ENCODE measurements at regions not wholly inside any gene's neighbourhood (a gene's known extent, or its start where the extent isn't known, plus 50 kb on each side); places are given as distances from the start of the nearest gene placed in this dataset.
A peak's percentile ranks its signal among the peaks of the same experiment; 100 is the strongest.

- DNase-seq (ENCODE audit: low read depth): no peak
Measured at GRCh38 chr15:77796046-77796729, 163.5 kb upstream of the LINGO1 start.

- DNase-seq (ENCODE audit: low read depth): no peak
Measured at GRCh38 chr15:77795446-77795845, 162.7 kb upstream of the LINGO1 start.

- no peak for DNase-seq (ENCODE audit: low read depth)
Measured at GRCh38 chr15:77791941-77792340, 159.2 kb upstream of the LINGO1 start.

GRCh38 chr15:77790481-77790880 is 157.8 kb upstream of the LINGO1 start:
- DNase-seq (ENCODE audit: low read depth): no peak

GRCh38 chr15:77786956-77787355 is 154.2 kb upstream of the LINGO1 start:
- DNase-seq (ENCODE audit: low read depth): no peak

GRCh38 chr15:77786181-77786890 is 153.6 kb upstream of the LINGO1 start:
- no peak for DNase-seq (ENCODE audit: low read depth)

GRCh38 chr15:77784361-77785292 is 151.9 kb upstream of the LINGO1 start:
- DNase-seq (ENCODE audit: low read depth): peak; percentile 10

- DNase-seq (ENCODE audit: low read depth): no peak
Measured at GRCh38 chr15:77783636-77784035, 150.9 kb upstream of the LINGO1 start.

GRCh38 chr15:77782691-77783090 is 150.0 kb upstream of the LINGO1 start:
- no peak for DNase-seq (ENCODE audit: low read depth)

GRCh38 chr15:77781946-77782240 is 149.2 kb upstream of the LINGO1 start:
- no peak for DNase-seq (ENCODE audit: low read depth)

- no peak for DNase-seq (ENCODE audit: low read depth)
Measured at GRCh38 chr15:77781151-77781945, 148.6 kb upstream of the LINGO1 start.

- DNase-seq (ENCODE audit: low read depth): no peak
Measured at GRCh38 chr15:77778802-77779201, 146.1 kb upstream of the LINGO1 start.

- DNase-seq (ENCODE audit: low read depth): no peak
Measured at GRCh38 chr15:77775837-77776236, 143.1 kb upstream of the LINGO1 start.

GRCh38 chr15:77775373-77775772 is 142.7 kb upstream of the LINGO1 start:
- DNase-seq (ENCODE audit: low read depth): no peak

GRCh38 chr15:77774350-77774749 is 141.6 kb upstream of the LINGO1 start:
- no peak for DNase-seq (ENCODE audit: low read depth)

- no peak for DNase-seq (ENCODE audit: low read depth)
Measured at GRCh38 chr15:77773903-77774302, 141.2 kb upstream of the LINGO1 start.

- DNase-seq (ENCODE audit: low read depth): no peak
Measured at GRCh38 chr15:77772641-77773402, 140.1 kb upstream of the LINGO1 start.

- DNase-seq (ENCODE audit: low read depth): no peak
Measured at GRCh38 chr15:77771616-77772015, 138.9 kb upstream of the LINGO1 start.

GRCh38 chr15:77769700-77770099 is 137.0 kb upstream of the LINGO1 start:
- DNase-seq (ENCODE audit: low read depth): no peak

GRCh38 chr15:77768521-77769078 is 135.9 kb upstream of the LINGO1 start:
- DNase-seq (ENCODE audit: low read depth): no peak

- DNase-seq (ENCODE audit: low read depth): no peak
Measured at GRCh38 chr15:77768107-77768506, 135.4 kb upstream of the LINGO1 start.

All from RPMI7951 (cell line).